GM10266 (cell line): ENCODE measurements at regions not wholly inside any gene's neighbourhood (a gene's known extent, or its start where the extent isn't known, plus 50 kb on each side); places are given as distances from the start of the nearest gene placed in this dataset.

ENCODE experiments used
- DNase-seq: peaks from one replicate; pipeline ENCODE4 v3.0.0; 2012; ENCODE audit errors: extremely low spot score
- CTCF ChIP-seq: IDR thresholded peaks from 2 replicates; pipeline ENCODE4 v1.5.1; 2012; ENCODE audit warnings: mild to moderate bottlenecking, low read depth; ENCODE audit not compliant: control insufficient read depth, insufficient read depth; ENCODE audit errors: missing control alignments

- DNase-seq, result no peak
- no peak for TF ChIP-seq CTCF
These were observed 310.0 kb downstream of the BTG1 start for GRCh38 chr12:91835693-91836092.

- TF ChIP-seq CTCF, result no peak
These were observed 311.8 kb downstream of the BTG1 start for GRCh38 chr12:91833780-91834359.

GRCh38 chr12:91825999-91826398 lies 319.6 kb downstream of the BTG1 start:
- DNase-seq, result no peak
- no peak for TF ChIP-seq CTCF

More at GRCh38 chr12:91833780-91834359, 311.8 kb downstream of the BTG1 start:
- no peak for DNase-seq

GRCh38 chr12:91824991-91825390 lies 320.7 kb downstream of the BTG1 start:
- no peak for DNase-seq
- TF ChIP-seq CTCF, result no peak

- TF ChIP-seq CTCF, result no peak
- DNase-seq, result no peak
These were observed 326.6 kb downstream of the BTG1 start for GRCh38 chr12:91819132-91819447.

- DNase-seq, result no peak
- no peak for TF ChIP-seq CTCF
These were observed 327.2 kb downstream of the BTG1 start for GRCh38 chr12:91818227-91819131.

- no peak for DNase-seq
- no peak for TF ChIP-seq CTCF
These were observed 328.1 kb downstream of the BTG1 start for GRCh38 chr12:91817517-91817916.
